Stomach smooth muscle (tissue), 2 donors: ENCODE measurements at regions not wholly inside any gene's neighbourhood (a gene's known extent, or its start where the extent isn't known, plus 50 kb on each side); places are given as distances from the start of the nearest gene placed in this dataset.

Source experiments
- H3K27ac ChIP-seq: one replicate; pipeline ENCODE4 v1.7.0; 2013; ENCODE audit warnings: mild to moderate bottlenecking, low read length, inconsistent platforms
- H3K27me3 ChIP-seq, 2 donors: one replicate each; pipeline ENCODE4 v1.7.0; 2013; ENCODE audit warnings: low read length in 2 of 2; ENCODE audit not compliant: insufficient read depth in 2 of 2, control insufficient read depth in 1 of 2
- H3K36me3 ChIP-seq, 2 donors: one replicate each; pipeline ENCODE4 v1.7.0; 2013; ENCODE audit warnings: low read length in 2 of 2; ENCODE audit not compliant: control insufficient read depth in 2 of 2, insufficient read depth in 2 of 2
- H3K4me1 ChIP-seq: one replicate; pipeline ENCODE4 v1.7.0; 2013; ENCODE audit warnings: low read length; ENCODE audit not compliant: control insufficient read depth, insufficient read depth
- H3K4me3 ChIP-seq, 2 donors: one replicate each; pipeline ENCODE4 v1.7.0; 2013; ENCODE audit warnings: low read length in 2 of 2
- H3K9ac ChIP-seq, 2 donors: one replicate each; pipeline ENCODE4 v1.7.0; 2013; ENCODE audit warnings: low read length in 2 of 2, mild to moderate bottlenecking in 1 of 2
- H3K9me3 ChIP-seq, 2 donors: one replicate each; pipeline ENCODE4 v1.7.0; 2013; ENCODE audit warnings: low read length in 2 of 2; ENCODE audit not compliant: control insufficient read depth in 2 of 2
- donor health status: healthy.
- donor health status: Pancreatic carcinoma.

DNA sequence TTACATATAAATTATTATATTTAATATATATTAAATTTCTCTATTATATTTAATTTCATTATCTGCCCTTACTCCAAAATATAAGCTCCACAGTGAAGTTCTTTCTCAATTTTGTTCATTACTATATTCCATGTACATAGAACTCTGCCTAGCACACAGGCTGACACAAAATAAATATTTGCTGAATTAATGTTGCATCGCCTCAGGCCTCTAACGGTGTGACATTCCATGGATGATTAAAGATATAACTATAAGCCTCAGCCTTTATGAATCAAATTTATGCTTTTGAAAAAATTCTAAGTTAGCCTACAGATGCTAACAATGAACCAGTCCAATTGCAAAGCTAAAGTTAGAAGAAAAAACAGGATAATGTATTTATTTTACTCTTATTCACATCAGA is 1337.2 kb upstream of the NRXN1 start:
- Histone ChIP-seq H3K27me3 (no peaks in the 10 kb centered on the region), H3K4me1 (no peaks in the 10 kb centered on the region), H3K9me3 (no peaks in the 10 kb centered on the region), H3K4me3 (no peak overlapping the region), H3K27ac (no peak overlapping the region), H3K9ac (no peak overlapping the region), H3K36me3 (no peaks in the 10 kb centered on the region)

- Histone ChIP-seq H3K27ac (no peak overlapping the region), H3K4me1 (no peaks in the 10 kb centered on the region), H3K9me3 (peaks cover 0 to 3% of the 10 kb centered on the region in 2 donors), H3K27me3 (no peaks in the 10 kb centered on the region), H3K9ac (no peak overlapping the region), H3K4me3 (no peak overlapping the region), H3K36me3 (no peaks in the 10 kb centered on the region)
Observed at GRCh38 chr2:52368141-52368540, 1336.2 kb upstream of the NRXN1 start.

- peaks cover 0 to 3% of the 10 kb centered on the region in 2 donors for H3K9me3 ChIP-seq
- no peaks in the 10 kb centered on the region for H3K4me1 ChIP-seq
- no peaks in the 10 kb centered on the region for H3K36me3 ChIP-seq
- H3K27me3 ChIP-seq = no peaks in the 10 kb centered on the region
- no peak overlapping the region for H3K27ac ChIP-seq
- H3K4me3 ChIP-seq = no peak overlapping the region
- no peak overlapping the region for H3K9ac ChIP-seq
Observed at GRCh38 chr2:52365946-52366345, 1334.0 kb upstream of the NRXN1 start.

- no peaks in the 10 kb centered on the region for H3K9me3 ChIP-seq
- no peaks in the 10 kb centered on the region for H3K4me1 ChIP-seq
- H3K4me3 ChIP-seq = no peak overlapping the region
- no peak overlapping the region for H3K9ac ChIP-seq
- no peaks in the 10 kb centered on the region for H3K27me3 ChIP-seq
- H3K36me3 ChIP-seq = no peaks in the 10 kb centered on the region
- H3K27ac ChIP-seq = no peak overlapping the region
Observed at GRCh38 chr2:52356556-52356955, 1324.6 kb upstream of the NRXN1 start.

- H3K27me3 ChIP-seq = no peaks in the 10 kb centered on the region
- H3K4me3 ChIP-seq = no peak overlapping the region
- no peak overlapping the region for H3K27ac ChIP-seq
Observed at GRCh38 chr2:52347292-52347691, 1315.4 kb upstream of the NRXN1 start.

GRCh38 chr2:52345676-52346075 is 1313.7 kb upstream of the NRXN1 start:
- no peaks in the 10 kb centered on the region for H3K27me3 ChIP-seq
- H3K4me3 ChIP-seq = no peak overlapping the region
- H3K9ac ChIP-seq = no peak overlapping the region
- peaks cover 0 to 3% of the 10 kb centered on the region in 2 donors for H3K9me3 ChIP-seq
- H3K4me1 ChIP-seq = no peaks in the 10 kb centered on the region
- no peaks in the 10 kb centered on the region for H3K36me3 ChIP-seq
- H3K27ac ChIP-seq = no peak overlapping the region

More at GRCh38 chr2:52347292-52347691, 1315.4 kb upstream of the NRXN1 start:
- H3K9ac ChIP-seq = no peak overlapping the region
- H3K9me3 ChIP-seq = peaks cover 0 to 4% of the 10 kb centered on the region in 2 donors
- no peaks in the 10 kb centered on the region for H3K4me1 ChIP-seq
- H3K36me3 ChIP-seq = no peaks in the 10 kb centered on the region

GRCh38 chr2:52345082-52345481 is 1313.2 kb upstream of the NRXN1 start:
- Histone ChIP-seq H3K4me3 (no peak overlapping the region), H3K4me1 (no peaks in the 10 kb centered on the region), H3K36me3 (no peaks in the 10 kb centered on the region), H3K9ac (no peak overlapping the region), H3K9me3 (no peaks in the 10 kb centered on the region), H3K27ac (no peak overlapping the region), H3K27me3 (no peaks in the 10 kb centered on the region)

- Histone ChIP-seq H3K36me3 (no peaks in the 10 kb centered on the region), H3K4me3 (no peak overlapping the region), H3K9ac (no peak overlapping the region), H3K27ac (no peak overlapping the region), H3K9me3 (no peaks in the 10 kb centered on the region), H3K4me1 (no peaks in the 10 kb centered on the region), H3K27me3 (no peaks in the 10 kb centered on the region)
Observed at GRCh38 chr2:52343706-52344266, 1311.9 kb upstream of the NRXN1 start.

GRCh38 chr2:52343010-52343409 is 1311.1 kb upstream of the NRXN1 start:
- Histone ChIP-seq H3K27me3 (no peaks in the 10 kb centered on the region), H3K4me1 (no peaks in the 10 kb centered on the region), H3K9ac (no peak overlapping the region), H3K9me3 (no peaks in the 10 kb centered on the region), H3K36me3 (no peaks in the 10 kb centered on the region), H3K27ac (no peak overlapping the region), H3K4me3 (no peak overlapping the region)

GRCh38 chr2:52342458-52342857 is 1310.5 kb upstream of the NRXN1 start:
- Histone ChIP-seq H3K4me1 (no peaks in the 10 kb centered on the region), H3K9me3 (no peaks in the 10 kb centered on the region), H3K36me3 (no peaks in the 10 kb centered on the region), H3K9ac (no peak overlapping the region), H3K27ac (no peak overlapping the region), H3K27me3 (no peaks in the 10 kb centered on the region), H3K4me3 (no peak overlapping the region)

DNA sequence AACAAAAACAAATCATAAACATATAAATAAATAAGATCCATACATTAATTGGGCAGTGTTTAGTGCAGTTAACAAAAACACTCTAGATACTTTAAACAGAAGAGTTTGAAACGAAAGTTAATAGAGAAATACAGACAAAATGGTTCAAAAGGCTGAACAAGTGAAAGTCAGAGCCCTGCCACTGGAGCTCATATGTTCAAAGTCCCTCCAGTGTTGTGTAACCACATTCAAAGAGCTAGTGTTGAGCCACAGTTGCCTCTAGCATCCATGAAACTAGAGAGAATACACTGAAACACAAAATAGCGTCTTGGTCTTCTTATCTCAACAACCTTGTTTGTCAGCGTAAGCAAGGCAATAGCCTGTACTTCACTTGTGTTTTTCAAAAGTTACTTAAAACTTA is 1309.8 kb upstream of the NRXN1 start:
- no peak overlapping the region for H3K4me3 ChIP-seq
- no peaks in the 10 kb centered on the region for H3K9me3 ChIP-seq
- no peak overlapping the region for H3K27ac ChIP-seq
- H3K9ac ChIP-seq = no peak overlapping the region
- no peaks in the 10 kb centered on the region for H3K27me3 ChIP-seq
- no peaks in the 10 kb centered on the region for H3K4me1 ChIP-seq
- no peaks in the 10 kb centered on the region for H3K36me3 ChIP-seq
